ENCODE measurements at regions not wholly inside any gene's neighbourhood (a gene's known extent, or its start where the extent isn't known, plus 50 kb on each side); places are given as distances from the start of the nearest gene placed in this dataset.
"Not testable (repeated sequence)": the region's sequence is repeated elsewhere in the genome, so short reads cannot be mapped to it uniquely, and the experiment has no call there.

DNA sequence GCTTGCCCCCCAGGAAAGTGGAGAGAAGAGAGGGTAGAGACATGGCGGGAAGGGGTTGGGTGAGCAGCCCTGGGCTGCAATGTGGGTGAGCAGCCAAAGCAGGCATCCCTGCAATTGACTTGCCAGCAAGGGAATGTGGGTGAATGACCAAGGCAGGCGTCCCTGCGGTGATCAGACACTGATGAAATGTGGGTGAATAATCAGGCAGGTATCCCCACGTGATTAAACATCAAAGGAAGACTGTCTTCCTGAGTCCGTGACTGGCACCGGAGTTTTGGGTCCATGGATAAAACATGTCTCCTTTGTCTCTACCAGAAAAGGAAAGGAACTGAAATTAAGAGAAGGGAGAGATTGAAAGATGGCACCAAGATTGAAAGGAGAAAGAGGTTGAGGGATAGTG lies 109.9 kb upstream of the PPM1J start:
- TF ChIP-seq, protein P1, sequence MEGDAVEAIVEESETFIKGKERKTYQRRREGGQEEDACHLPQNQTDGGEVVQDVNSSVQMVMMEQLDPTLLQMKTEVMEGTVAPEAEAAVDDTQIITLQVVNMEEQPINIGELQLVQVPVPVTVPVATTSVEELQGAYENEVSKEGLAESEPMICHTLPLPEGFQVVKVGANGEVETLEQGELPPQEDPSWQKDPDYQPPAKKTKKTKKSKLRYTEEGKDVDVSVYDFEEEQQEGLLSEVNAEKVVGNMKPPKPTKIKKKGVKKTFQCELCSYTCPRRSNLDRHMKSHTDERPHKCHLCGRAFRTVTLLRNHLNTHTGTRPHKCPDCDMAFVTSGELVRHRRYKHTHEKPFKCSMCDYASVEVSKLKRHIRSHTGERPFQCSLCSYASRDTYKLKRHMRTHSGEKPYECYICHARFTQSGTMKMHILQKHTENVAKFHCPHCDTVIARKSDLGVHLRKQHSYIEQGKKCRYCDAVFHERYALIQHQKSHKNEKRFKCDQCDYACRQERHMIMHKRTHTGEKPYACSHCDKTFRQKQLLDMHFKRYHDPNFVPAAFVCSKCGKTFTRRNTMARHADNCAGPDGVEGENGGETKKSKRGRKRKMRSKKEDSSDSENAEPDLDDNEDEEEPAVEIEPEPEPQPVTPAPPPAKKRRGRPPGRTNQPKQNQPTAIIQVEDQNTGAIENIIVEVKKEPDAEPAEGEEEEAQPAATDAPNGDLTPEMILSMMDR (IDR thresholded peaks at IDR 0.05) = not testable (repeated sequence)
- TF ChIP-seq POLR2A (IDR thresholded peaks at IDR 0.05); POLR2AphosphoS5 (IDR thresholded peaks at IDR 0.05; ENCODE audit: insufficient read depth in 1 of 2, low read depth in 1 of 2): not testable (repeated sequence)

All from vagina (tissue), 2 donors.